ENCODE measurements at regions not wholly inside any gene's neighbourhood (a gene's known extent, or its start where the extent isn't known, plus 50 kb on each side); places are given as distances from the start of the nearest gene placed in this dataset.

DNA sequence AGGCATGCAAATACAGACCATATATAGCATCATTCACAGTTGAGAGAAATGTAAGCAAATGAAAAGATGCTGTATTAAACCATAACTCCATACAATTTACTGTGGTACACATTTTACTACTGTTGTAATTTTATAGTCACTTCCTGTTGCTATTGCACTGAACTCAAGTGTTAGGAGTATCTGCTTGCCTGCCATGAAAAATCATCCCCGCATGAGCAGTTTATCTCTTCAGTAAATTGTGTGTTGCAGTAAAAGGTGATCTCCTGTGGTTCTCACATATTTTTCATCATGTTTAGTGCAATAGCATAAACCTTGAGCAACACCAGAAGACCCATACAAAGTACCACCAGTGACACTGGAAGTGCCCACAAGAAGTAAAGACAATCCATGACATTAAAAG is 1153.4 kb downstream of the FAT4 start:
- TF ChIP-seq, protein P1, sequence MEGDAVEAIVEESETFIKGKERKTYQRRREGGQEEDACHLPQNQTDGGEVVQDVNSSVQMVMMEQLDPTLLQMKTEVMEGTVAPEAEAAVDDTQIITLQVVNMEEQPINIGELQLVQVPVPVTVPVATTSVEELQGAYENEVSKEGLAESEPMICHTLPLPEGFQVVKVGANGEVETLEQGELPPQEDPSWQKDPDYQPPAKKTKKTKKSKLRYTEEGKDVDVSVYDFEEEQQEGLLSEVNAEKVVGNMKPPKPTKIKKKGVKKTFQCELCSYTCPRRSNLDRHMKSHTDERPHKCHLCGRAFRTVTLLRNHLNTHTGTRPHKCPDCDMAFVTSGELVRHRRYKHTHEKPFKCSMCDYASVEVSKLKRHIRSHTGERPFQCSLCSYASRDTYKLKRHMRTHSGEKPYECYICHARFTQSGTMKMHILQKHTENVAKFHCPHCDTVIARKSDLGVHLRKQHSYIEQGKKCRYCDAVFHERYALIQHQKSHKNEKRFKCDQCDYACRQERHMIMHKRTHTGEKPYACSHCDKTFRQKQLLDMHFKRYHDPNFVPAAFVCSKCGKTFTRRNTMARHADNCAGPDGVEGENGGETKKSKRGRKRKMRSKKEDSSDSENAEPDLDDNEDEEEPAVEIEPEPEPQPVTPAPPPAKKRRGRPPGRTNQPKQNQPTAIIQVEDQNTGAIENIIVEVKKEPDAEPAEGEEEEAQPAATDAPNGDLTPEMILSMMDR (IDR thresholded peaks at IDR 0.05; ENCODE audit: borderline replicate concordance, extremely low read depth, low read length, poor library complexity, severe bottlenecking): no peak
- TF ChIP-seq EZH2 (IDR thresholded peaks at IDR 0.05; ENCODE audit: borderline replicate concordance, low read depth, low read length, severe bottlenecking): no peak
